Neural progenitor cell (in vitro differentiated cells): ENCODE measurements at regions not wholly inside any gene's neighbourhood (a gene's known extent, or its start where the extent isn't known, plus 50 kb on each side); places are given as distances from the start of the nearest gene placed in this dataset.

ENCODE experiments used
- CTCF ChIP-seq: fragments of 200-600 bp; sonication (generic); IDR thresholded peaks from 2 replicates; pipeline ENCODE4 v1.5.1; 2017; ENCODE audit warnings: antibody characterized with exemption, mild to moderate bottlenecking
- EZH2 ChIP-seq: fragments of 200-600 bp; sonication (generic); IDR thresholded peaks from 2 replicates; pipeline ENCODE4 v1.6.1; 2017; ENCODE audit warnings: antibody characterized with exemption, mild to moderate bottlenecking, moderate library complexity
- EZH2phosphoT487 ChIP-seq: fragments of 200-600 bp; sonication (generic); IDR thresholded peaks from 2 replicates; pipeline ENCODE4 v1.6.1; 2017; ENCODE audit warnings: antibody characterized with exemption

- no peak for TF ChIP-seq CTCF
- no peak for TF ChIP-seq EZH2
- no peak for TF ChIP-seq EZH2phosphoT487
Measured at GRCh38 chr2:78063246-78064020, 541.3 kb upstream of the LRRTM4 start.
